SU-DHL-6 (cell line): ENCODE measurements at regions not wholly inside any gene's neighbourhood (a gene's known extent, or its start where the extent isn't known, plus 50 kb on each side); places are given as distances from the start of the nearest gene placed in this dataset.

Source experiments
- H2AFZ ChIP-seq: fragments of 200-600 bp; sonication (generic); 2 replicates; pipeline ENCODE4 v1.6.1; 2014; ENCODE audit warnings: low read depth, mild to moderate bottlenecking, moderate library complexity, mixed read lengths, antibody characterized with exemption, low read length; ENCODE audit not compliant: severe bottlenecking
- H3F3A ChIP-seq: fragments of 200-600 bp; shearing (Covaris generic); 2 replicates; pipeline ENCODE4 v1.6.0; 2016; ENCODE audit warnings: antibody characterized with exemption, mild to moderate bottlenecking; ENCODE audit not compliant: insufficient read depth
- H3K27ac ChIP-seq: fragments of 200-600 bp; sonication (generic); 2 replicates; pipeline ENCODE4 v1.5.1; 2016; ENCODE audit warnings: low read depth, mild to moderate bottlenecking, low read length, moderate library complexity, mixed read lengths
- H3K27me3 ChIP-seq: fragments of 200-600 bp; sonication (generic), shearing (Covaris generic); 2 replicates; pipeline ENCODE4 v1.6.0; 2014; ENCODE audit warnings: mild to moderate bottlenecking, low read length
- H3K36me3 ChIP-seq: fragments of 200-600 bp; sonication (generic); 2 replicates; pipeline ENCODE4 v1.6.1; 2014; ENCODE audit warnings: mild to moderate bottlenecking, low read length, mixed read lengths
- H3K4me2 ChIP-seq: fragments of 300-600, 200-600 bp; shearing (Covaris generic), sonication (generic); 2 replicates; pipeline ENCODE4 v1.6.0; 2014; ENCODE audit warnings: low read length, low read depth, mild to moderate bottlenecking; ENCODE audit not compliant: poor library complexity, severe bottlenecking
- H3K4me3 ChIP-seq: fragments of 200-600 bp; sonication (generic); 2 replicates; pipeline ENCODE4 v1.5.1; 2014; ENCODE audit warnings: antibody characterized with exemption, low read length, mild to moderate bottlenecking, mixed read lengths; ENCODE audit not compliant: insufficient read depth, poor library complexity, severe bottlenecking
- H3K79me2 ChIP-seq: fragments of 200-600 bp; sonication (generic); 2 replicates; pipeline ENCODE4 v1.6.1; 2014; ENCODE audit warnings: mild to moderate bottlenecking, low read length, moderate library complexity; ENCODE audit not compliant: insufficient read depth
- H3K9ac ChIP-seq: fragments of 200-600 bp; sonication (generic); 2 replicates; pipeline ENCODE4 v1.7.0; 2014; ENCODE audit warnings: mild to moderate bottlenecking, low read length
- H3K9me2 ChIP-seq: fragments of 200-600 bp; sonication (generic); replicated peaks from 2 replicates; pipeline ENCODE4 v1.6.1; 2014; ENCODE audit warnings: low read length; ENCODE audit not compliant: insufficient read depth
- H3K9me3 ChIP-seq: fragments of 200-600 bp; sonication (generic); 2 replicates; pipeline ENCODE4 v1.6.1; 2014; ENCODE audit warnings: low read length, mixed read lengths; ENCODE audit not compliant: insufficient read depth
- H4K20me1 ChIP-seq: fragments of 200-600 bp; sonication (generic); 2 replicates; pipeline ENCODE4 v1.6.1; 2014; ENCODE audit warnings: low read depth, mild to moderate bottlenecking, antibody characterized with exemption, low read length, moderate library complexity, mixed read lengths
- CTCF ChIP-seq: fragments of 200-600 bp; sonication (generic); IDR thresholded peaks from one replicate; pipeline ENCODE4 v1.5.1; 2017; ENCODE audit warnings: antibody characterized with exemption, mild to moderate bottlenecking, low read length, moderate library complexity; ENCODE audit not compliant: insufficient read depth, poor library complexity, severe bottlenecking
- EZH2phosphoT487 ChIP-seq: fragments of 200-600 bp; sonication (generic), shearing (Covaris generic); conservative IDR thresholded peaks from 2 replicates; pipeline ENCODE4 v1.6.1; 2018; ENCODE audit warnings: mild to moderate bottlenecking, antibody characterized with exemption, low read length, moderate library complexity, mixed read lengths

GRCh38 chr6:22942403-22942802, 373.0 kb downstream of the HDGFL1 start:
- no peaks in the 10 kb centered on the region for H3K9me2 ChIP-seq
- no peaks in the 10 kb centered on the region for H3K79me2 ChIP-seq
- no peak overlapping the region for H2AFZ ChIP-seq
- H3K9me3 ChIP-seq, result no peaks in the 10 kb centered on the region
- no peaks in the 10 kb centered on the region for H4K20me1 ChIP-seq
- no peaks in the 10 kb centered on the region for H3F3A ChIP-seq
- no peak overlapping the region for H3K9ac ChIP-seq
- H3K4me3 ChIP-seq, result no peak overlapping the region
- no peak overlapping the region for H3K4me2 ChIP-seq
- H3K36me3 ChIP-seq, result no peaks in the 10 kb centered on the region
- TF ChIP-seq CTCF, result no peak
- no peak for TF ChIP-seq EZH2phosphoT487
- no peak overlapping the region for H3K27ac ChIP-seq
- H3K27me3 ChIP-seq, result no peaks in the 10 kb centered on the region

GRCh38 chr6:22943327-22943726, 374.0 kb downstream of the HDGFL1 start:
- H3K79me2 ChIP-seq, result no peaks in the 10 kb centered on the region
- no peak overlapping the region for H3K9ac ChIP-seq
- no peak overlapping the region for H3K4me3 ChIP-seq
- H3K9me2 ChIP-seq, result no peaks in the 10 kb centered on the region
- no peaks in the 10 kb centered on the region for H3K27me3 ChIP-seq
- no peaks in the 10 kb centered on the region for H3K36me3 ChIP-seq
- TF ChIP-seq EZH2phosphoT487 (no peak), CTCF (no peak)
- H3K27ac ChIP-seq, result no peak overlapping the region
- H3K9me3 ChIP-seq, result no peaks in the 10 kb centered on the region
- H3K4me2 ChIP-seq, result no peak overlapping the region
- H2AFZ ChIP-seq, result no peak overlapping the region
- H3F3A ChIP-seq, result no peaks in the 10 kb centered on the region
- H4K20me1 ChIP-seq, result no peaks in the 10 kb centered on the region

- Histone ChIP-seq H3K36me3 (no peaks in the 10 kb centered on the region), H3K9me3 (no peaks in the 10 kb centered on the region), H3K27me3 (no peaks in the 10 kb centered on the region), H3K4me3 (no peak overlapping the region), H3K27ac (no peak overlapping the region), H3K4me2 (no peak overlapping the region), H4K20me1 (no peaks in the 10 kb centered on the region), H2AFZ (no peak overlapping the region), H3K9ac (no peak overlapping the region), H3F3A (no peaks in the 10 kb centered on the region), H3K79me2 (no peaks in the 10 kb centered on the region), H3K9me2 (no peaks in the 10 kb centered on the region)
- TF ChIP-seq EZH2phosphoT487, result no peak
- no peak for TF ChIP-seq CTCF
These were observed 380.6 kb downstream of the HDGFL1 start for GRCh38 chr6:22949967-22950366.
